CD4-positive, alpha-beta T cell (primary cell): ENCODE measurements at regions not wholly inside any gene's neighbourhood (a gene's known extent, or its start where the extent isn't known, plus 50 kb on each side); places are given as distances from the start of the nearest gene placed in this dataset.

Experiments
- ATAC-seq: fragments of 200-7000 bp; cut with Tn5 transposase; one replicate; pipeline ENCODE4 v1.10.0; 2022; ENCODE audit warnings: mild to moderate bottlenecking; ENCODE audit not compliant: poor library complexity
- CTCF ChIA-PET: fragments of 350-600 bp; sonication (Branson Sonifier 250); formaldehyde crosslinking; loops from one replicate; lab custom pipeline; 2021; ENCODE audit warnings: antibody characterized with exemption, inconsistent platforms; lab: Charles Lee
- POLR2A ChIA-PET: fragments of 350-600 bp; sonication (Branson Sonifier 250); formaldehyde crosslinking; loops from one replicate; lab custom pipeline; 2021; ENCODE audit warnings: antibody characterized with exemption, inconsistent platforms; lab: Charles Lee
- DNase-seq, 14 experiments: peaks; one replicate each; pipeline ENCODE4 v3.0.0-alpha.2; 2013 to 2020; ENCODE audit warnings: mixed read lengths in 2 of 14
- H3K27ac ChIP-seq, 2 donors: one replicate each; pipeline versions ENCODE4 v1.5.1 to v1.7.0; 2013; ENCODE audit warnings: low read length in 2 of 2, low read depth in 1 of 2, mild to moderate bottlenecking in 1 of 2
- H3K27me3 ChIP-seq, 2 experiments: 1 replicate in 1 of 2; 2 replicates in 1 of 2; pipeline versions ENCODE4 v1.6.1 to v1.7.0; 2013; ENCODE audit warnings: low read length in 2 of 2, control low read depth in 1 of 2, mild to moderate bottlenecking in 1 of 2, moderate library complexity in 1 of 2; ENCODE audit not compliant: insufficient read depth in 2 of 2, control insufficient read depth in 1 of 2
- H3K36me3 ChIP-seq: one replicate; pipeline ENCODE4 v1.6.1; 2013; ENCODE audit warnings: low read length, control low read depth; ENCODE audit not compliant: insufficient read depth
- H3K4me1 ChIP-seq: one replicate; pipeline ENCODE4 v1.6.1; 2013; ENCODE audit warnings: low read length, control low read depth; ENCODE audit not compliant: insufficient read depth
- H3K4me3 ChIP-seq: one replicate; pipeline ENCODE4 v1.5.1; 2013; ENCODE audit warnings: mild to moderate bottlenecking, low read length, moderate library complexity
- H3K9me3 ChIP-seq, 2 experiments: 1 replicate in 1 of 2; 2 replicates in 1 of 2; pipeline versions ENCODE4 v1.6.1 to v1.7.0; 2013; ENCODE audit warnings: low read length in 2 of 2, mild to moderate bottlenecking in 2 of 2, control low read depth in 1 of 2, moderate library complexity in 1 of 2; ENCODE audit not compliant: control insufficient read depth in 1 of 2, insufficient read depth in 1 of 2
- H3K27ac Mint-ChIP-seq: one replicate; pipeline ENCODE4 v1.8.0; 2020; ENCODE audit warnings: mixed read lengths
- H3K27me3 Mint-ChIP-seq: one replicate; pipeline ENCODE4 v1.8.0; 2021; ENCODE audit warnings: mixed read lengths
- H3K36me3 Mint-ChIP-seq: one replicate; pipeline ENCODE4 v1.8.0; 2021; ENCODE audit warnings: low read depth, mixed read lengths
- H3K4me1 Mint-ChIP-seq: one replicate; pipeline ENCODE4 v1.8.0; 2021; ENCODE audit warnings: low read depth, mixed read lengths
- H3K4me3 Mint-ChIP-seq: one replicate; pipeline ENCODE4 v1.8.0; 2020; ENCODE audit warnings: mild to moderate bottlenecking, mixed read lengths
- H3K9me3 Mint-ChIP-seq: one replicate; pipeline ENCODE4 v1.8.0; 2020; ENCODE audit warnings: mixed read lengths
- CTCF ChIP-seq: fragments of 200-600 bp; IDR thresholded peaks from one replicate; pipeline ENCODE4 v1.8.0; 2022; ENCODE audit warnings: antibody characterized with exemption, mild to moderate bottlenecking
- intact Hi-C, 2 experiments: fragments of 100-400 bp; cut with DNase I in 1 of 2; cut with micrococcal nuclease in 1 of 2; formaldehyde crosslinking; loops; one replicate each; pipeline versions ENCODE4 v1.15.1 to v1.9.0; 2023 to 2025; cut with DNase I, micrococcal nuclease

- DNase-seq, result no peak
- CTCF ChIA-PET, result interaction anchor here (0.7 kb wide), 1 partner anchor 242 kb away, joined by 3 read pairs; no protein-coding TSS in a partner anchor
- Histone ChIP-seq H3K27me3 (no peaks in the 10 kb centered on the region), H3K27ac (no peak overlapping the region), H3K4me3 (no peak overlapping the region), H3K4me1 (no peaks in the 10 kb centered on the region), H3K9me3 (no peaks in the 10 kb centered on the region), H3K36me3 (no peaks in the 10 kb centered on the region)
- no peaks in the 10 kb centered on the region for H3K4me1 Mint-ChIP-seq
- no peak overlapping the region for H3K27ac Mint-ChIP-seq
- POLR2A ChIA-PET, result no interaction called here
- no peak for TF ChIP-seq CTCF
- H3K27me3 Mint-ChIP-seq, result no peaks in the 10 kb centered on the region
- no peaks in the 10 kb centered on the region for H3K9me3 Mint-ChIP-seq
- intact Hi-C loops, result no loop called here
- H3K4me3 Mint-ChIP-seq, result no peak overlapping the region
- H3K36me3 Mint-ChIP-seq, result no peaks in the 10 kb centered on the region
- ATAC-seq, result no peak
Measured at GRCh38 chr14:51189600-51190376, 50.3 kb upstream of the TMX1 start.
